A549 (cell line): ENCODE measurements at regions not wholly inside any gene's neighbourhood (a gene's known extent, or its start where the extent isn't known, plus 50 kb on each side); places are given as distances from the start of the nearest gene placed in this dataset.

ENCODE experiments used
- CTCF ChIP-seq: fragments of >200 bp; sonication (Bioruptor Twin); formaldehyde crosslinking; IDR thresholded peaks from 3 replicates; pipeline ENCODE4 v1.5.1; 2016
- HMGXB4 ChIP-seq: fragments of 250-450 bp; sonication (Bioruptor Pico); IDR thresholded peaks from 2 replicates; pipeline ENCODE4 v1.5.0; 2021; ENCODE audit warnings: mild to moderate bottlenecking, moderate library complexity, borderline replicate concordance
- KDM1A ChIP-seq: fragments of 200-600 bp; sonication (generic); IDR thresholded peaks from 2 replicates; pipeline ENCODE4 v1.6.1; 2016; ENCODE audit warnings: low read depth, mild to moderate bottlenecking
- REST ChIP-seq: fragments of 200-600 bp; sonication (generic); IDR thresholded peaks from 2 replicates; pipeline ENCODE4 v1.6.1; 2016; ENCODE audit warnings: antibody characterized with exemption, mild to moderate bottlenecking, moderate library complexity
- ZSCAN20 ChIP-seq: fragments of 250-450 bp; sonication (Bioruptor Pico); IDR thresholded peaks from 2 replicates; pipeline ENCODE4 v1.8.0; 2022; ENCODE audit warnings: mild to moderate bottlenecking, moderate library complexity
- TF ChIP-seq, protein P1 (sequence below): fragments of 150-350 bp; IDR thresholded peaks from 2 replicates; pipeline ENCODE4 v1.6.1; 2014; ENCODE audit warnings: low read depth, mild to moderate bottlenecking, low read length

GRCh38 chr1:112268408-112268807 is 127.6 kb upstream of the CTTNBP2NL start:
- TF ChIP-seq CTCF (no peak), REST (no peak), ZSCAN20 (CRISPR knock-in tag) (no peak), HMGXB4 (CRISPR knock-in tag) (no peak), KDM1A (no peak)
- TF ChIP-seq, protein P1, sequence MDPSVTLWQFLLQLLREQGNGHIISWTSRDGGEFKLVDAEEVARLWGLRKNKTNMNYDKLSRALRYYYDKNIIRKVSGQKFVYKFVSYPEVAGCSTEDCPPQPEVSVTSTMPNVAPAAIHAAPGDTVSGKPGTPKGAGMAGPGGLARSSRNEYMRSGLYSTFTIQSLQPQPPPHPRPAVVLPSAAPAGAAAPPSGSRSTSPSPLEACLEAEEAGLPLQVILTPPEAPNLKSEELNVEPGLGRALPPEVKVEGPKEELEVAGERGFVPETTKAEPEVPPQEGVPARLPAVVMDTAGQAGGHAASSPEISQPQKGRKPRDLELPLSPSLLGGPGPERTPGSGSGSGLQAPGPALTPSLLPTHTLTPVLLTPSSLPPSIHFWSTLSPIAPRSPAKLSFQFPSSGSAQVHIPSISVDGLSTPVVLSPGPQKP = no peak
